ENCODE measurements at regions not wholly inside any gene's neighbourhood (a gene's known extent, or its start where the extent isn't known, plus 50 kb on each side); places are given as distances from the start of the nearest gene placed in this dataset.

GRCh38 chr7:88429382-88429781 lies 122.7 kb upstream of the STEAP4 start:
- POLR2A ChIA-PET = no interaction called here
- Histone ChIP-seq H3K4me3 (ENCODE audit: low read depth, low read length) (no peak overlapping the region), H3K4me1 (ENCODE audit: control insufficient read depth, insufficient read depth, low read length) (no peaks in the 10 kb centered on the region), H3K36me3 (ENCODE audit: control insufficient read depth in 2 of 2, insufficient read depth in 1 of 2, low read length in 2 of 2) (no peaks in the 10 kb centered on the region), H3K9me3 (ENCODE audit: control insufficient read depth, insufficient read depth, low read depth, low read length) (no peaks in the 10 kb centered on the region), H3K27ac (ENCODE audit: extremely low read depth, low read depth, low read length) (no peak overlapping the region)
- CTCF ChIA-PET = no interaction called here
- TF ChIP-seq ZNF843 (tag by site-specific recombination; IDR thresholded peaks at IDR 0.05) (no peak), HOXC10 (CRISPR knock-in tag; IDR thresholded peaks at IDR 0.05) (no peak), ZNF776 (tag by site-specific recombination; IDR thresholded peaks at IDR 0.05; ENCODE audit: borderline replicate concordance) (no peak), PRDM2 (tag by site-specific recombination; IDR thresholded peaks at IDR 0.05; ENCODE audit: borderline replicate concordance) (no peak), ZBTB44 (tag by site-specific recombination; IDR thresholded peaks at IDR 0.05) (no peak), ZNF416 (tag by site-specific recombination; IDR thresholded peaks at IDR 0.05) (no peak), ZNF404 (tag by site-specific recombination; IDR thresholded peaks at IDR 0.05) (no peak), INSM2 (tag by site-specific recombination; IDR thresholded peaks at IDR 0.05) (no peak), ZNF157 (tag by site-specific recombination; IDR thresholded peaks at IDR 0.05) (no peak), ZNF138 (tag by site-specific recombination; IDR thresholded peaks at IDR 0.05; ENCODE audit: borderline replicate concordance) (no peak), ZNF423 (tag by site-specific recombination; IDR thresholded peaks at IDR 0.05) (no peak)

- Histone ChIP-seq H3K4me1 (ENCODE audit: control insufficient read depth, insufficient read depth, low read length) (no peaks in the 10 kb centered on the region), H3K27ac (ENCODE audit: extremely low read depth, low read depth, low read length) (no peak overlapping the region), H3K9me3 (ENCODE audit: control insufficient read depth, insufficient read depth, low read depth, low read length) (no peaks in the 10 kb centered on the region), H3K36me3 (ENCODE audit: control insufficient read depth in 2 of 2, insufficient read depth in 1 of 2, low read length in 2 of 2) (no peaks in the 10 kb centered on the region), H3K4me3 (ENCODE audit: low read depth, low read length) (no peak overlapping the region)
- POLR2A ChIA-PET = no interaction called here
- CTCF ChIA-PET = interaction anchor here (0.8 to 1.3 kb wide), 2 partner anchors 14 to 159 kb away, joined by 3 to 5 read pairs; no protein-coding TSS in a partner anchor
- TF ChIP-seq AEBP2 (tag by site-specific recombination; IDR thresholded peaks at IDR 0.05; ENCODE audit: borderline replicate concordance) = no peak
- TF ChIP-seq HIC1 (tag by site-specific recombination; IDR thresholded peaks at IDR 0.05) = no peak
- no peak for TF ChIP-seq ZNF221 (tag by site-specific recombination; IDR thresholded peaks at IDR 0.05; ENCODE audit: borderline replicate concordance)
- TF ChIP-seq ZSCAN18 (tag by site-specific recombination; IDR thresholded peaks at IDR 0.05) = no peak
- TF ChIP-seq KLF10 (tag by site-specific recombination; IDR thresholded peaks at IDR 0.05) = no peak
- TF ChIP-seq SCRT2 (tag by site-specific recombination; IDR thresholded peaks at IDR 0.05) = no peak
- TF ChIP-seq PRDM6 (tag by site-specific recombination; IDR thresholded peaks at IDR 0.05) = no peak
- no peak for TF ChIP-seq ZNF354C (tag by site-specific recombination; IDR thresholded peaks at IDR 0.05; ENCODE audit: borderline replicate concordance, low read depth)
Observed at GRCh38 chr7:88402529-88402928, 95.8 kb upstream of the STEAP4 start.
